Karpas-422 (cell line): ENCODE measurements at regions not wholly inside any gene's neighbourhood (a gene's known extent, or its start where the extent isn't known, plus 50 kb on each side); places are given as distances from the start of the nearest gene placed in this dataset.
"Not testable (repeated sequence)": the region's sequence is repeated elsewhere in the genome, so short reads cannot be mapped to it uniquely, and the experiment has no call there.

Experiments used
- DNase-seq: peaks from one replicate; pipeline ENCODE4 v3.0.0-alpha.2; 2015
- H2AFZ ChIP-seq: fragments of 200-600 bp; sonication (generic); 2 replicates; pipeline ENCODE4 v1.6.1; 2014; ENCODE audit warnings: antibody characterized with exemption, low read length, mixed read lengths
- H3K27ac ChIP-seq: fragments of 200-600 bp; sonication (generic); 2 replicates; pipeline ENCODE4 v1.5.1; 2014; ENCODE audit warnings: mild to moderate bottlenecking, low read length, moderate library complexity
- H3K27me3 ChIP-seq: fragments of 200-600 bp; sonication (generic); 2 replicates; pipeline ENCODE4 v1.6.1; 2014; ENCODE audit warnings: low read length, mixed read lengths
- H3K36me3 ChIP-seq: fragments of 200-600 bp; sonication (generic); 2 replicates; pipeline ENCODE4 v1.6.1; 2014; ENCODE audit warnings: low read length, mixed read lengths; ENCODE audit not compliant: insufficient read depth
- H3K4me1 ChIP-seq: fragments of 200-600 bp; sonication (generic); 2 replicates; pipeline ENCODE4 v1.6.1; 2014; ENCODE audit warnings: mild to moderate bottlenecking, low read length, mixed read lengths
- H3K4me2 ChIP-seq: fragments of 200-600 bp; sonication (generic); 2 replicates; pipeline ENCODE4 v1.6.1; 2014; ENCODE audit warnings: low read length, low read depth, mild to moderate bottlenecking; ENCODE audit not compliant: poor library complexity, severe bottlenecking
- H3K4me3 ChIP-seq: fragments of 200-600 bp; sonication (generic); 2 replicates; pipeline ENCODE4 v1.5.1; 2014; ENCODE audit warnings: mild to moderate bottlenecking, antibody characterized with exemption, low read length, mixed read lengths
- H3K79me2 ChIP-seq: fragments of 200-600 bp; sonication (generic); 2 replicates; pipeline ENCODE4 v1.6.1; 2014; ENCODE audit warnings: mild to moderate bottlenecking, low read length, mixed read lengths
- H3K9ac ChIP-seq: fragments of 200-600 bp; sonication (generic); 2 replicates; pipeline ENCODE4 v1.6.0; 2014; ENCODE audit warnings: low read length
- H3K9me2 ChIP-seq: fragments of 200-600 bp; sonication (generic), shearing (Covaris generic); replicated peaks from 2 replicates; pipeline ENCODE4 v1.6.0; 2014; ENCODE audit warnings: mild to moderate bottlenecking, low read length, moderate library complexity; ENCODE audit not compliant: insufficient read depth
- H3K9me3 ChIP-seq: fragments of 300-700, 200-600 bp; sonication (generic); 2 replicates; pipeline ENCODE4 v1.6.1; 2014; ENCODE audit warnings: low read length, mixed read lengths
- H4K20me1 ChIP-seq: fragments of 200-600 bp; sonication (generic); 2 replicates; pipeline ENCODE4 v1.6.1; 2014; ENCODE audit warnings: mild to moderate bottlenecking, antibody characterized with exemption, low read length, low read depth; ENCODE audit not compliant: insufficient read depth

DNA sequence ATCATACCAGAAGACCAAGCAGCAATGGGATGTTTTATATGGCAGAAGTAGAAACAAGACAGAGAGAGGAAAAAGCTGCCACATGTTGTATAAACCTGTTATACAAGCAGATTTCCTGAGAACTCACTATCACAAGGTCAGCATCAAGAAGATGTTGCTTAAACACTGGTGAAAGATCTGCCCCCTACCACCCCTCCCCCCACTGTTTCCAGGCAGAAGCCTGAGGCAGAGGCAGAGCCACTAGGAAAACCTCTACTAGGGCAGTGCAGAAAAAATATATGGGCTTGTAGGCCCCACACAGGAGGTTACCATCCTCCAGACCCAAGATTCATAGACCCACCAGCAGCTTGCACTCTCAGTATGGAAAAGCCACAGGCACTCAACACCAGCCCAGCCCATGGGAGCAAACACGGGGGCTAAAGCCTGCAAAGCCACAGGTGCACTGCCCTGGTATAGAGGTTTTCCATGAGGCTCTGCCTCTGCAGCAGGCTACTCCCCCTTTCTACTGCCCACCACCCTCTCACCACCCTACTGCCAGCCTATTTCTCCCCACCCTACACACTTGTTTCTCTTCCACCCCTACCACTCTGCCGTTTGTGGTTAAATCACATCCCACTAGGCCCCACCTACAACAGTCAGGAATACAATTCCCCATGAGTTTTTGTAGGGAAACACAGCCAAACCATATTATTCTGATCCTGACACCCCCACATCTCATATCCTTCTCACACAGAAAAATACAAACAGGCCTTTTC is 274.2 kb downstream of the POTED start:
- not testable (repeated sequence) for H3K27me3 ChIP-seq, H3K9ac ChIP-seq, H3K79me2 ChIP-seq, H3K4me2 ChIP-seq, H3K9me3 ChIP-seq, DNase-seq, H2AFZ ChIP-seq, H4K20me1 ChIP-seq, H3K9me2 ChIP-seq, H3K27ac ChIP-seq, H3K4me1 ChIP-seq, H3K36me3 ChIP-seq, H3K4me3 ChIP-seq

DNA sequence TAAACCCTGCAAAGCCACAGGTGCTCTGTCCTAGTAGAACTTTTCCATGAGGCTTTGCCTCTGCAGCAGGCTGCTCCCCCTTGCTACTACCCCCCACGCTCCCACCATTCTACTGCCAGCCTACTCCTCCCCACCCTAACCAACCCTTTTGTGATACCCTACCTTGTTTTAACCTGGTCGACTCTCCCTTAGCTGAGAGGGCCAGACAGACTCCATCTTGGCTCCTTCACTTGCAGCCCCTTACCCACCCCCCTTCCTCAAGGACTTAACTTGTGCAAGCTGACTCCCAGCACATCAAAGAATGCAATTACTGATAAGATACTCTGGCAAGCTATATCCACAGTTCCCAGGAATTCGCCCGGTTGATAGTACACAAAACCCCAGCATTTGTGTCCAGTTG is 267.9 kb downstream of the POTED start:
- not testable (repeated sequence) for H3K9me2 ChIP-seq, H3K4me2 ChIP-seq, H3K36me3 ChIP-seq, H3K79me2 ChIP-seq, H3K4me3 ChIP-seq, H4K20me1 ChIP-seq, H3K27me3 ChIP-seq, H3K27ac ChIP-seq, H3K9me3 ChIP-seq, H2AFZ ChIP-seq, H3K4me1 ChIP-seq, DNase-seq, H3K9ac ChIP-seq

DNA sequence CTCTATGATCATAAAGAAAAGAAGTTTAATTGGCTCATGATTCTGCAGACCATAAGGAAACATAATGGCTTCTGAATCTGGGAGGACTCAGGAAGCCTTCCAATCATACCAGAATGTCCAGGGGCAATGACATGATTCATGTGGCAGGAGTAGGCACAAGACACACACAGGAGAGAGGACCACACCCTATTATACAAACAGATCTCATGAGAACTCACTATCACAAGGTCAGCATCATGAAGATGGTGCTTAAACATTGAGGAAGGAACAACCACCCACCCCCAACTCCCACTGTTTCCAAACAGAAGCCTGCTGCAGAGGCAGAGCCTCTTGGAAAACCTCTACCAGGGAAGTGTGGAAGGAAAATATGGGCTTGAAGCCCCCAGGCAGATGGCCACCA is 267.4 kb downstream of the POTED start:
- not testable (repeated sequence) for H3K4me2 ChIP-seq, H3K9me3 ChIP-seq

DNA sequence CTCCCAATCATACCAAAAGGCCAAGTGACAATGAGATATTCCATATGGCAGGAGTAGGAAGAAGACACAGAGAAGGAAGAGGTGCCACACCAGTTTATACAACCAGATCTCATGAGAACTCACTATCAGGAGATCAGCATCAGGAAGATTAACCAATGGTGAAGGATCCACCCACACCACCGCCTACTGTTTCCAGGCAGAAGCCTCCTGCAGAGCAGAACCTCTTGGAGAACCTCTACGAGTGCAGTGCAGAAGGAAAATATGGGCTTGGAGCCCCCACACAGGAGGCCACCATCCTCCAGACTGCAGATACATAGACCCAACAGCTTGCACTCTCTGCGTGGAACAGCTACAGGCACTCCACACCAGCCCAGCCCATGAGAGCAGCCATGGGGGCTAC is 264.4 kb downstream of the POTED start:
- not testable (repeated sequence) for H3K9me3 ChIP-seq, H3K27me3 ChIP-seq, H2AFZ ChIP-seq, DNase-seq, H3K9ac ChIP-seq, H3K4me1 ChIP-seq, H3K36me3 ChIP-seq, H3K27ac ChIP-seq, H3K4me3 ChIP-seq, H3K79me2 ChIP-seq, H4K20me1 ChIP-seq, H3K9me2 ChIP-seq, H3K4me2 ChIP-seq

More for the DNA sequence above, 267.4 kb downstream of the POTED start:
- H3K4me1 ChIP-seq, H3K27me3 ChIP-seq, H4K20me1 ChIP-seq, H3K4me3 ChIP-seq, H3K27ac ChIP-seq, DNase-seq, H3K9ac ChIP-seq, H2AFZ ChIP-seq, H3K36me3 ChIP-seq, H3K79me2 ChIP-seq, H3K9me2 ChIP-seq: not testable (repeated sequence)

DNA sequence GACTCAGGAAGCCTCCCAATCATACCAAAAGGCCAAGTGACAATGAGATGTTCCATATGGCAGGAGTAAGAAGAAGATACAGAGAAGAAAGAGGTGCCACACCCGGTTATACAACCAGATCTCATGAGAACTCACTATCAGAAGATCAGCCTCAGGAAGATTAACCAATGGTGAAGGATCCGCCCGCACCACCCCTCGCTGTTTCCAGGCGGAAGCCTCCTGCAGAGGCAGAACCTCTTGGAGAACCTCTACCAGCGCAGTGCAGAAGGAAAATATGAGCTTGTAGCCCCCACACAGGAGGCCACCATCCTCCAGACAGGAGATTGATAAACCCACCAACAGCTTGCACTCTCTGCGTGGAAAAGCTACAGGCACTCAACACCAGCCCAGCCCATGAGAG is 245.1 kb downstream of the POTED start:
- Histone ChIP-seq H3K79me2 (no peaks in the 10 kb centered on the region), H2AFZ (no peak overlapping the region)

DNA sequence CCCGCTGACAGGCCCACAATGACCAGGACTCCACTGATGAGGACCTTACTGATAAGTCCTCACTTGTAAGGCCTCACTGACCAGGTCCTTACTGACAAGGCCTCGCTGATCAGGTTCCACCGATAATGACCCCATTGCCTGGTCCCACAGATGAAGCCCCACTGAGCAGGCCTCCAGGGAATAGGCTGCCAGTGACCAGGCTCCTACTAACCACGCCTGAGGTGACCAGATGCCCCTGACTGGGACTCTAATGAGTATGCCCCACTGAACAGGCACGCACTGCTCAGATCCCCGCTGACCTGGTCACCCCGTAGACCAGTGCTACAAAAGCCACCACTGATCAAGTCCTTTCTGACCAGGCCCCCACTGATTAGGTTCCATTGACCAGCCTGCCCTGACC is 241.2 kb downstream of the POTED start:
- H3K36me3 ChIP-seq, DNase-seq, H3K9me2 ChIP-seq, H3K4me2 ChIP-seq, H3K79me2 ChIP-seq, H3K27me3 ChIP-seq, H2AFZ ChIP-seq, H4K20me1 ChIP-seq, H3K4me1 ChIP-seq, H3K4me3 ChIP-seq, H3K9me3 ChIP-seq, H3K9ac ChIP-seq, H3K27ac ChIP-seq: not testable (repeated sequence)

More for the DNA sequence above, 245.1 kb downstream of the POTED start:
- H3K4me2 ChIP-seq: no peak overlapping the region
- H3K27me3 ChIP-seq: no peaks in the 10 kb centered on the region
- H3K36me3 ChIP-seq: no peaks in the 10 kb centered on the region
- no peak overlapping the region for H3K27ac ChIP-seq
- H3K9me2 ChIP-seq: no peaks in the 10 kb centered on the region
- no peak overlapping the region for H3K4me3 ChIP-seq
- no peak overlapping the region for H3K9ac ChIP-seq
- H3K4me1 ChIP-seq: no peaks in the 10 kb centered on the region
- DNase-seq: no peak
- no peaks in the 10 kb centered on the region for H3K9me3 ChIP-seq
- no peaks in the 10 kb centered on the region for H4K20me1 ChIP-seq

DNA sequence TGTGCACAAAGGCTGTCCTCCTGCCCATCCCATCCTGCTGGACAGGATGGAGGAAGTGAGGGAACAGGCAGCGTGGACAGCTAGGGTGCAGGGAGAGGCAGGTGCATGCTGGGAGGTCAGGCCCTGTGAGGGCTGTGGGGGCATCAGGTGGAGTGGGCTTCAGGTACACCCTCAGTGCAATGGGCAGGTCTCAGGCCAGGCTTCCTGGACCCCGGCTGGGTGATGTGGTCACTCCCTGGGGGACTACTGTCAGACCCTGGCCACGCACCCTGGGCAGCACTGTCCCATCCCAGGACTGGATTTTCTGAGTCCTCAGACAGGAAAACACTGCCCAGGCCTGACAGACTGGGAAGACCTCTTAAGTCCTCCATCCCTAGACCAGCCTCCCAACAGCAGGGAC is 239.9 kb downstream of the POTED start:
- H4K20me1 ChIP-seq, H3K4me3 ChIP-seq, H3K9ac ChIP-seq, H3K27ac ChIP-seq, H2AFZ ChIP-seq, H3K9me2 ChIP-seq, H3K79me2 ChIP-seq, H3K36me3 ChIP-seq, DNase-seq, H3K27me3 ChIP-seq, H3K9me3 ChIP-seq, H3K4me1 ChIP-seq, H3K4me2 ChIP-seq: not testable (repeated sequence)

DNA sequence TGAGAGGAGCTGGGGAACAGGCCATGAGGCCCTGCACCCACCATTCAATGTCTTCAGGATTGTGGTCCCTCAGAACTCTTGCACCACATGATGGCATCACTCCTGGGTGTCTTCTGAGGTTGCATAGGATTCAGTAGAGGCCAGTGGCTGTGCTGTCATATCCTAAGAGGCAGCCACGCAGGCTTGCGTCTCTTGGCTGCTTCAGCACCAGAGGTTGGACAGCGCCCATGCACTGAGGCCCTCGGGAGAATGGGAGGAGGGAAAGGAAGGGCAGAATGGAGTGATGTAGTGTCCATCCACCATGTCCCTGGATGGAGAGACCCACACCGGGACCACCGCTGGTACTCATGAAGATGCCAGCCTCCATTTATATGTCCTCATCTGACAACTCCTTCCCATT is 237.1 kb downstream of the POTED start:
- not testable (repeated sequence) for H3K27ac ChIP-seq, H3K79me2 ChIP-seq, H3K4me2 ChIP-seq, H3K9ac ChIP-seq, H3K36me3 ChIP-seq, DNase-seq, H2AFZ ChIP-seq, H3K4me1 ChIP-seq, H3K4me3 ChIP-seq, H3K9me2 ChIP-seq, H3K9me3 ChIP-seq, H4K20me1 ChIP-seq, H3K27me3 ChIP-seq

DNA sequence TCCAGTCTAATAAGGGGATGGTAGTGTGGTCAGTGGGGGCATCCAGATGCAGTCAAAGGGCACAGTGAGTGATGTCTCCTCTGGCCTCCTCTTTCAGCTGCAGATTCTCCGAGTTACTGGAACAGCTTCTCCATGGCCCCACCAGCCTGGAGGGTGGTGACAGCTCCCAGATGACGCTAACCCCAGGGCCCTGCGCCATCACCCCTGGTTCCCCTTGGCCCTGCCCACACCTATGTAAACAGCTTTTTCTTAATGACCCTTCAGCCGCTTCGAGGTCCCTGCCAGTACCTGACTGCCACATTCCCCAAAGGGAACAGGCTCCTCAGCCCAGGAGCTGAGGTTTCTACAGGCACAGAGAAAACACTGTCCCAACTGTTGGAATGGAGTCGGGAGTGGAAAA is 235.0 kb downstream of the POTED start:
- H3K9me3 ChIP-seq, H3K27ac ChIP-seq, H4K20me1 ChIP-seq, H3K36me3 ChIP-seq, DNase-seq, H3K9ac ChIP-seq, H2AFZ ChIP-seq, H3K27me3 ChIP-seq, H3K4me1 ChIP-seq, H3K4me2 ChIP-seq, H3K79me2 ChIP-seq, H3K9me2 ChIP-seq, H3K4me3 ChIP-seq: not testable (repeated sequence)
